H1 (cell line): ENCODE measurements at regions not wholly inside any gene's neighbourhood (a gene's known extent, or its start where the extent isn't known, plus 50 kb on each side); places are given as distances from the start of the nearest gene placed in this dataset.
A peak's percentile ranks its signal among the peaks of the same experiment; 100 is the strongest.

Experiments used
- CTCF ChIA-PET: fragments of 300-600 bp; sonication (Branson Sonifier 250); formaldehyde crosslinking; loops from one replicate; lab custom pipeline; 2021; ENCODE audit not compliant: partially characterized antibody; lab: Charles Lee
- POLR2A ChIA-PET: fragments of 300-600 bp; sonication (Branson Sonifier 250); formaldehyde crosslinking; loops from one replicate; lab custom pipeline; 2021; ENCODE audit warnings: inconsistent platforms; ENCODE audit not compliant: partially characterized antibody; lab: Charles Lee
- DNase-seq, 2 experiments: peaks; one replicate each; pipeline versions ENCODE4 v3.0.0 to v3.0.0-alpha.2; 2010 to 2022; ENCODE audit warnings: low spot score in 2 of 2, low read depth in 1 of 2, mixed read lengths in 1 of 2
- FAIRE-seq: peaks from 2 replicates; lab custom pipeline; 2011; peaks lifted over from hg19 to GRCh38; lab: Jason Lieb, UNC
- H2AFZ ChIP-seq: 2 replicates; pipeline ENCODE4 v1.8.1; 2012; ENCODE audit warnings: low read length, inconsistent platforms
- H2AK5ac ChIP-seq: 2 replicates; pipeline ENCODE4 v1.6.1; 2013; ENCODE audit warnings: low read depth, low read length
- H2BK120ac ChIP-seq: replicated peaks from 2 replicates; pipeline ENCODE3; 2013; ENCODE audit warnings: low read depth, low read length, inconsistent platforms
- H2BK12ac ChIP-seq: 2 replicates; pipeline ENCODE4 v1.6.1; 2013; ENCODE audit warnings: low read depth, low read length
- H2BK15ac ChIP-seq: 2 replicates; pipeline ENCODE4 v1.6.1; 2013; ENCODE audit warnings: low read length
- H2BK20ac ChIP-seq: 2 replicates; pipeline ENCODE4 v1.6.1; 2013; ENCODE audit warnings: low read length
- H2BK5ac ChIP-seq: 2 replicates; pipeline ENCODE4 v1.6.1; 2013; ENCODE audit warnings: low read depth, low read length
- H3K14ac ChIP-seq: 2 replicates; pipeline ENCODE4 v1.6.1; 2013; ENCODE audit warnings: inconsistent platforms; ENCODE audit not compliant: insufficient read length
- H3K18ac ChIP-seq: 2 replicates; pipeline ENCODE4 v1.6.1; 2013; ENCODE audit warnings: low read length; ENCODE audit errors: extremely low read depth
- H3K23ac ChIP-seq: 2 replicates; pipeline ENCODE4 v1.6.1; 2013; ENCODE audit warnings: inconsistent platforms; ENCODE audit not compliant: insufficient read length
- H3K23me2 ChIP-seq: 2 replicates; pipeline ENCODE4 v1.6.1; 2013; ENCODE audit warnings: low read depth, low read length
- H3K27ac ChIP-seq: 2 replicates; pipeline ENCODE4 v1.6.1; 2011; ENCODE audit warnings: low read depth, low read length, inconsistent platforms
- H3K27me3 ChIP-seq, 4 experiments: replicated peaks in 1 of 4; 1 replicate in 1 of 4; 2 replicates in 3 of 4; pipeline versions ENCODE4 v1.6.1 to v1.8.1; 2011 to 2013; ENCODE audit warnings: low read length in 3 of 4, mild to moderate bottlenecking in 3 of 4, inconsistent platforms in 2 of 4, mixed read lengths in 2 of 4, moderate library complexity in 1 of 4; ENCODE audit not compliant: control insufficient read depth in 3 of 4, insufficient read depth in 3 of 4; ENCODE audit errors: extremely low read depth in 1 of 4
- H3K36me3 ChIP-seq, 4 experiments: 2 replicates each; pipeline versions ENCODE4 v1.6.1 to v1.8.1; 2011 to 2013; ENCODE audit warnings: mild to moderate bottlenecking in 4 of 4, low read length in 3 of 4, moderate library complexity in 2 of 4, control low read depth in 1 of 4, inconsistent platforms in 1 of 4; ENCODE audit not compliant: insufficient read depth in 4 of 4, control insufficient read depth in 2 of 4
- H3K4ac ChIP-seq: replicated peaks from 2 replicates; pipeline ENCODE3; 2013; ENCODE audit warnings: low read length, low read depth, mixed read lengths, inconsistent platforms; ENCODE audit not compliant: insufficient read length
- H3K4me1 ChIP-seq, 4 experiments: replicated peaks in 1 of 4; 1 replicate in 1 of 4; 2 replicates in 3 of 4; pipeline versions ENCODE4 v1.6.1 to v1.8.1; 2011 to 2013; ENCODE audit warnings: low read length in 3 of 4, inconsistent platforms in 2 of 4, mixed read lengths in 1 of 4; ENCODE audit not compliant: insufficient read depth in 4 of 4, control insufficient read depth in 3 of 4
- H3K4me2 ChIP-seq, 2 experiments: 2 replicates each; pipeline versions ENCODE4 v1.6.1 to v1.8.1; 2011 to 2013; ENCODE audit warnings: low read depth in 2 of 2, low read length in 2 of 2, control low read depth in 1 of 2, inconsistent platforms in 1 of 2, mild to moderate bottlenecking in 1 of 2; ENCODE audit not compliant: insufficient read depth in 1 of 2
- H3K4me3 ChIP-seq, 4 experiments: fragments of 200-600, 300-600 bp in 1 of 4; sonication (generic), shearing (Covaris generic), sonication (Bioruptor Twin) in 1 of 4; 2 replicates each; pipeline versions ENCODE4 v1.5.1 to v1.8.1; 2011 to 2016; ENCODE audit warnings: low read length in 4 of 4, low read depth in 3 of 4, control low read depth in 2 of 4, inconsistent platforms in 2 of 4, mild to moderate bottlenecking in 2 of 4, mixed read lengths in 1 of 4, moderate library complexity in 1 of 4; ENCODE audit not compliant: insufficient read depth in 2 of 4; ENCODE audit errors: extremely low read depth in 1 of 4
- H3K56ac ChIP-seq: replicated peaks from 2 replicates; pipeline ENCODE3; 2013; ENCODE audit warnings: low read depth, mild to moderate bottlenecking, mixed read lengths, low read length, inconsistent platforms; ENCODE audit not compliant: insufficient read length
- H3K79me1 ChIP-seq: 2 replicates; pipeline ENCODE4 v1.6.1; 2013; ENCODE audit warnings: low read depth, low read length, control low read depth
- H3K79me2 ChIP-seq, 2 experiments: 2 replicates each; pipeline versions ENCODE4 v1.6.1 to v1.8.1; 2012 to 2013; ENCODE audit warnings: low read length in 2 of 2, mild to moderate bottlenecking in 2 of 2, inconsistent platforms in 1 of 2; ENCODE audit not compliant: insufficient read depth in 2 of 2, control insufficient read depth in 1 of 2
- H3K9ac ChIP-seq, 4 experiments: replicated peaks in 1 of 4; 1 replicate in 1 of 4; 2 replicates in 3 of 4; pipeline versions ENCODE4 v1.6.1 to v1.8.1; 2011 to 2013; ENCODE audit warnings: low read depth in 3 of 4, low read length in 3 of 4, control low read depth in 2 of 4, mild to moderate bottlenecking in 2 of 4, moderate library complexity in 2 of 4, inconsistent platforms in 1 of 4; ENCODE audit errors: extremely low read depth in 1 of 4
- H3K9me3 ChIP-seq, 2 experiments: 2 replicates each; pipeline versions ENCODE4 v1.6.1 to v1.8.1; 2012 to 2013; ENCODE audit warnings: mild to moderate bottlenecking in 2 of 2, moderate library complexity in 2 of 2, control low read depth in 1 of 2, inconsistent platforms in 1 of 2, low read depth in 1 of 2, low read length in 1 of 2, mixed read lengths in 1 of 2; ENCODE audit not compliant: insufficient read depth in 2 of 2
- H4K20me1 ChIP-seq, 2 experiments: replicated peaks in 1 of 2; 2 replicates each; pipeline versions ENCODE3 to v1.8.1; 2011 to 2013; ENCODE audit warnings: inconsistent platforms in 2 of 2, low read length in 2 of 2, mild to moderate bottlenecking in 1 of 2; ENCODE audit not compliant: insufficient read depth in 2 of 2, control insufficient read depth in 1 of 2
- H4K5ac ChIP-seq: 2 replicates; pipeline ENCODE4 v1.6.1; 2013; ENCODE audit warnings: low read length, low read depth, mixed read lengths, inconsistent platforms; ENCODE audit not compliant: insufficient read length
- H4K8ac ChIP-seq: 2 replicates; pipeline ENCODE4 v1.8.0; 2013; ENCODE audit warnings: mild to moderate bottlenecking, moderate library complexity, low read length, inconsistent platforms; ENCODE audit not compliant: insufficient read depth; ENCODE audit errors: extremely low read depth
- H4K91ac ChIP-seq: replicated peaks from 2 replicates; pipeline ENCODE3; 2013; ENCODE audit warnings: low read length, mixed read lengths, inconsistent platforms; ENCODE audit not compliant: insufficient read length
- BRCA1 ChIP-seq: IDR thresholded peaks from 2 replicates; pipeline ENCODE4 v1.6.1; 2012; ENCODE audit warnings: low read depth, low read length, improper control_type of control experiment
- CBX5 ChIP-seq: fragments of 300-800, 300-1000 bp; sonication (generic); IDR thresholded peaks from 2 replicates; pipeline ENCODE4 v1.7.1; 2016; ENCODE audit warnings: antibody characterized with exemption, low read length, low read depth
- GABPA ChIP-seq: IDR thresholded peaks from 2 replicates; pipeline ENCODE4 v1.6.1; 2011; ENCODE audit warnings: mild to moderate bottlenecking, low read length, moderate library complexity, borderline replicate concordance; ENCODE audit not compliant: insufficient read depth
- HDAC2 ChIP-seq, 2 experiments: fragments of 300-600 bp in 1 of 2; sonication (generic) in 1 of 2; IDR thresholded peaks; 2 replicates each; pipeline ENCODE4 v1.6.1; 2011 to 2012; ENCODE audit warnings: low read depth in 2 of 2, low read length in 2 of 2, mild to moderate bottlenecking in 2 of 2, moderate library complexity in 2 of 2, borderline replicate concordance in 1 of 2, inconsistent platforms in 1 of 2
- HDAC6 ChIP-seq: IDR thresholded peaks from one replicate; pipeline ENCODE4 v1.7.1; 2012; ENCODE audit warnings: low read depth, mild to moderate bottlenecking, inconsistent platforms, low read length, moderate library complexity
- KDM4A ChIP-seq: IDR thresholded peaks from one replicate; pipeline ENCODE4 v1.7.1; 2012; ENCODE audit warnings: low read depth, mild to moderate bottlenecking, moderate library complexity, low read length, inconsistent platforms; ENCODE audit not compliant: severe bottlenecking
- PHF8 ChIP-seq: fragments of 200-600 bp; sonication (generic); conservative IDR thresholded peaks from 2 replicates; pipeline ENCODE4 v1.7.1; 2012; ENCODE audit warnings: low read depth, mild to moderate bottlenecking, inconsistent platforms, low read length, moderate library complexity
- RNF2 ChIP-seq: fragments of 200-900, 300-1000 bp; sonication (generic); IDR thresholded peaks from 2 replicates; pipeline ENCODE4 v1.7.1; 2016; ENCODE audit warnings: borderline replicate concordance, low read depth, mild to moderate bottlenecking, antibody characterized with exemption, low read length; ENCODE audit not compliant: poor library complexity, severe bottlenecking; ENCODE audit errors: missing control alignments
- SAP30 ChIP-seq: fragments of 300-600 bp; sonication (generic); IDR thresholded peaks from 2 replicates; pipeline ENCODE4 v1.7.1; 2012; ENCODE audit warnings: low read length, moderate library complexity, mild to moderate bottlenecking, inconsistent platforms; ENCODE audit not compliant: insufficient read depth, insufficient replicate concordance
- TAF1 ChIP-seq: IDR thresholded peaks from 2 replicates; pipeline ENCODE4 v1.6.1; 2011; ENCODE audit warnings: mild to moderate bottlenecking, low read depth, low read length
- WGBS, 2 experiments: shearing (Covaris generic) in 1 of 2; methylation state at CpG; one replicate each; pipeline versions ENCODE4 v1.1.6 to v1.1.7; 2013 to 2015; ENCODE audit warnings: low lambda C conversion rate in 2 of 2, mixed read lengths in 2 of 2, inconsistent platforms in 1 of 2, low coverage in 1 of 2, missing lambda C conversion rate in 1 of 2; ENCODE audit not compliant: insufficient replicate concordance in 2 of 2, insufficient coverage in 1 of 2, insufficient read length in 1 of 2; ENCODE audit errors: extremely low coverage in 1 of 2, missing lambda C conversion rate in 1 of 2; 5-methylcytosine and 5-hydroxymethylcytosine counted together
- TF ChIP-seq, protein P1 (sequence below): IDR thresholded peaks from 2 replicates; pipeline ENCODE4 v1.6.1; 2011; ENCODE audit warnings: low read length, improper control_type of control experiment
- TF ChIP-seq, protein P2 (sequence below): IDR thresholded peaks from 2 replicates; pipeline ENCODE4 v1.6.1; 2012; ENCODE audit warnings: inconsistent platforms

GRCh38 chr10:52956861-52957260, 184.3 kb upstream of the MBL2 start:
- H3K56ac ChIP-seq, result no peak overlapping the region
- H2AK5ac ChIP-seq, result no peak overlapping the region
- no peak overlapping the region for H3K4me3 ChIP-seq
- H2BK12ac ChIP-seq, result no peak overlapping the region
- H3K9me3 ChIP-seq, result no peaks in the 10 kb centered on the region; a peak in 1 of 4 replicates
- H4K5ac ChIP-seq, result peak overlapping the region; percentile 3
- H2BK5ac ChIP-seq, result peak overlapping the region; percentile 28; the same call in 1 of the 2 replicates
- H3K79me1 ChIP-seq, result no peaks in the 10 kb centered on the region
- no peak overlapping the region for H2BK15ac ChIP-seq
- H3K4me2 ChIP-seq, result no peak overlapping the region
- no peak overlapping the region for H3K27ac ChIP-seq
- no peak overlapping the region for H3K4ac ChIP-seq
- H3K4me1 ChIP-seq, result peaks cover 0 to 5% (median 0%) of the 10 kb centered on the region in 4 experiments; a peak in 1 of 7 replicates
- H4K8ac ChIP-seq, result no peak overlapping the region
- no peak for DNase-seq
- H3K14ac ChIP-seq, result no peak overlapping the region
- H2BK120ac ChIP-seq, result no peak overlapping the region
- no peak overlapping the region for H2BK20ac ChIP-seq
- no peaks in the 10 kb centered on the region for H3K23me2 ChIP-seq
- no peak overlapping the region for H2AFZ ChIP-seq
- H3K27me3 ChIP-seq, result no peaks in the 10 kb centered on the region
- WGBS, 2 experiments, result 92% methylated on average over 5 of the region's 5 CpGs; no CpG with 5 or more reads in 1 of the 2 experiments
- H3K18ac ChIP-seq, result no peak overlapping the region
- ChIA-PET CTCF (interaction anchor here (0.8 to 2.4 kb wide), 4 partner anchors 8 to 253 kb away, joined by 3 to 6 read pairs (median 5); no protein-coding TSS in a partner anchor), POLR2A (no interaction called here)
- H4K91ac ChIP-seq, result peak overlapping the region; percentile 29
- H3K36me3 ChIP-seq, result peaks cover 0 to 3% (median 1%) of the 10 kb centered on the region in 4 experiments; a peak in 2 of 8 replicates
- no peaks in the 10 kb centered on the region for H4K20me1 ChIP-seq
- no peak for FAIRE-seq
- H3K23ac ChIP-seq, result no peak overlapping the region
- no peaks in the 10 kb centered on the region for H3K79me2 ChIP-seq
- H3K9ac ChIP-seq, result no peak overlapping the region
- no peak for TF ChIP-seq RNF2
- TF ChIP-seq, protein P1, sequence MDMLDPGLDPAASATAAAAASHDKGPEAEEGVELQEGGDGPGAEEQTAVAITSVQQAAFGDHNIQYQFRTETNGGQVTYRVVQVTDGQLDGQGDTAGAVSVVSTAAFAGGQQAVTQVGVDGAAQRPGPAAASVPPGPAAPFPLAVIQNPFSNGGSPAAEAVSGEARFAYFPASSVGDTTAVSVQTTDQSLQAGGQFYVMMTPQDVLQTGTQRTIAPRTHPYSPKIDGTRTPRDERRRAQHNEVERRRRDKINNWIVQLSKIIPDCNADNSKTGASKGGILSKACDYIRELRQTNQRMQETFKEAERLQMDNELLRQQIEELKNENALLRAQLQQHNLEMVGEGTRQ, result no peak
- TF ChIP-seq PHF8, result no peak
- TF ChIP-seq CBX5, result no peak
- TF ChIP-seq, protein P2, sequence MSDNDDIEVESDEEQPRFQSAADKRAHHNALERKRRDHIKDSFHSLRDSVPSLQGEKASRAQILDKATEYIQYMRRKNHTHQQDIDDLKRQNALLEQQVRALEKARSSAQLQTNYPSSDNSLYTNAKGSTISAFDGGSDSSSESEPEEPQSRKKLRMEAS, result no peak
- TF ChIP-seq TAF1, result no peak
- no peak for TF ChIP-seq HDAC6
- no peak for TF ChIP-seq HDAC2 (IDR thresholded peaks at IDR 0.05; ENCODE audit: borderline replicate concordance in 1 of 2, low read depth in 2 of 2, low read length in 2 of 2)
- TF ChIP-seq GABPA, result no peak
- TF ChIP-seq SAP30, result no peak
- no peak for TF ChIP-seq BRCA1
- no peak for TF ChIP-seq KDM4A
